ENCODE measurements at regions not wholly inside any gene's neighbourhood (a gene's known extent, or its start where the extent isn't known, plus 50 kb on each side); places are given as distances from the start of the nearest gene placed in this dataset.
A peak's percentile ranks its signal among the peaks of the same experiment; 100 is the strongest.

DNA sequence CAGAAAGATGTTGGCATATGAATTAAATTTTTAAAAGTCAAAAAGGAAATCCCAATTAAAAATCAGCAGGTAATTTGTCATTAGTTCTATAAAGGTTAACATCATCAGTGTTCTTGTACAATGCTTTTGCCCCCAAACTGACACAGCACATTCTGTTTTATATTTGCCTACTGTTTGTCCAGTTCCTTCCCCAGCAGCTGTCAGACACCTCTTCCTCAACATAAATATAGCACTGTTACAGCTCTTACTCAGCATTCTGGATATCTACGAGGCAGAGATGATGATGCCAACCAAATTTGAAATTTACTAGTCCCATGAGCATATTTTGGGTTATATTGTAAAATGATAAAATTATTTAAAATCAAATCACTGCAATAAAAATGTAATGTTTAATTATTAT lies 124.6 kb downstream of the SINHCAF start:
- Histone ChIP-seq H3K4me3 (no peak overlapping the region), H3K9me3 (no peaks in the 10 kb centered on the region), H3K4me1 (no peaks in the 10 kb centered on the region), H3K27ac (no peak overlapping the region), H3K27me3 (peaks cover 0 to 9% of the 10 kb centered on the region in 2 donors), H3K36me3 (no peaks in the 10 kb centered on the region)
- DNase-seq (no peak), ATAC-seq (no peak)
- TF ChIP-seq, protein P1, sequence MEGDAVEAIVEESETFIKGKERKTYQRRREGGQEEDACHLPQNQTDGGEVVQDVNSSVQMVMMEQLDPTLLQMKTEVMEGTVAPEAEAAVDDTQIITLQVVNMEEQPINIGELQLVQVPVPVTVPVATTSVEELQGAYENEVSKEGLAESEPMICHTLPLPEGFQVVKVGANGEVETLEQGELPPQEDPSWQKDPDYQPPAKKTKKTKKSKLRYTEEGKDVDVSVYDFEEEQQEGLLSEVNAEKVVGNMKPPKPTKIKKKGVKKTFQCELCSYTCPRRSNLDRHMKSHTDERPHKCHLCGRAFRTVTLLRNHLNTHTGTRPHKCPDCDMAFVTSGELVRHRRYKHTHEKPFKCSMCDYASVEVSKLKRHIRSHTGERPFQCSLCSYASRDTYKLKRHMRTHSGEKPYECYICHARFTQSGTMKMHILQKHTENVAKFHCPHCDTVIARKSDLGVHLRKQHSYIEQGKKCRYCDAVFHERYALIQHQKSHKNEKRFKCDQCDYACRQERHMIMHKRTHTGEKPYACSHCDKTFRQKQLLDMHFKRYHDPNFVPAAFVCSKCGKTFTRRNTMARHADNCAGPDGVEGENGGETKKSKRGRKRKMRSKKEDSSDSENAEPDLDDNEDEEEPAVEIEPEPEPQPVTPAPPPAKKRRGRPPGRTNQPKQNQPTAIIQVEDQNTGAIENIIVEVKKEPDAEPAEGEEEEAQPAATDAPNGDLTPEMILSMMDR (IDR thresholded peaks at IDR 0.05) = no peak
- intact Hi-C loops (cut with DNase I) = no loop called here

DNA sequence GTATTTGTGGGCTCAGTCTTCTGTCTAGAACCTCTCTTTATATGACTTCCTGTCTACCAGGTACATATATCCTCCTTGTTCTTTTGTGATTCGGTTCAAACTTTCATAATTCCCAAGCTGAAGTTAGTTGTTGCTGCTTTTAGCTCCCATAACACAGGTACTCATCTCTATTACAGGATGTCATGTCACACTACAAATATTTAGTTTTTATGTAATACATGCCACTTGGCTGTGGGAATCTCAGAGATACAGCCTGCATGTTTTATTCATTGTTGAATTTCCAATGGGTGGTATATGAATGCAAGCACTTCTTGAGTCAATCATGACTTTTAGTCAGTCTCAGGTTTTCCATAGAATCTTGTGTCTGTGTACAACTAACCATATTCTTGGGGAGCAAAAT lies 122.7 kb downstream of the SINHCAF start:
- no peak overlapping the region for H3K4me3 ChIP-seq
- H3K9me3 ChIP-seq = no peaks in the 10 kb centered on the region
- intact Hi-C loops (cut with DNase I) = no loop called here
- no peaks in the 10 kb centered on the region for H3K36me3 ChIP-seq
- TF ChIP-seq, protein P1 (IDR thresholded peaks at IDR 0.05) = no peak
- no peak for ATAC-seq
- H3K27me3 ChIP-seq = peaks cover 0 to 9% of the 10 kb centered on the region in 2 donors
- H3K4me1 ChIP-seq = no peaks in the 10 kb centered on the region
- no peak for DNase-seq
- no peak overlapping the region for H3K27ac ChIP-seq

DNA sequence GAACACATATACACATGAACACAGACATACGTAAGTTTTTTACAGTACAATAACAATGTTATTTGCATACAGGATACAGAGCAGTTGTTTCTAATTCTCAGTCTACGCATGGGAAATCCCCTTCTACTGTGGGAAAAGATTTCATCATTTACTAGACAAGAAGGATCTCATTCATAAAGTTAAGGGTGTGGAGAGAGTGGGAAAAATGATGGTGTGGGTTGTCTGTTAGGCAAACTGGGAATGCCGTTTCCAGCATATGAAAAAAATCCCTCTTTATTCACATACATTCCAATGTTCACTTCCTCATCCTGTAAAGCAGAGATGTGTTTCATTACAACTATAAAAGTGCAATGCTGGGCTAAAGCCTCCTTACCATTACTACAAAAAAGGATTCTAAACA lies 120.9 kb downstream of the SINHCAF start:
- Histone ChIP-seq H3K4me1 (no peaks in the 10 kb centered on the region), H3K27ac (no peak overlapping the region), H3K27me3 (peaks cover 0 to 9% of the 10 kb centered on the region in 2 donors), H3K9me3 (no peaks in the 10 kb centered on the region), H3K36me3 (no peaks in the 10 kb centered on the region), H3K4me3 (no peak overlapping the region)
- no peak for DNase-seq
- ATAC-seq = peak; percentile 18
- TF ChIP-seq, protein P1 (IDR thresholded peaks at IDR 0.05) = no peak
- intact Hi-C loops (cut with DNase I) = no loop called here

DNA sequence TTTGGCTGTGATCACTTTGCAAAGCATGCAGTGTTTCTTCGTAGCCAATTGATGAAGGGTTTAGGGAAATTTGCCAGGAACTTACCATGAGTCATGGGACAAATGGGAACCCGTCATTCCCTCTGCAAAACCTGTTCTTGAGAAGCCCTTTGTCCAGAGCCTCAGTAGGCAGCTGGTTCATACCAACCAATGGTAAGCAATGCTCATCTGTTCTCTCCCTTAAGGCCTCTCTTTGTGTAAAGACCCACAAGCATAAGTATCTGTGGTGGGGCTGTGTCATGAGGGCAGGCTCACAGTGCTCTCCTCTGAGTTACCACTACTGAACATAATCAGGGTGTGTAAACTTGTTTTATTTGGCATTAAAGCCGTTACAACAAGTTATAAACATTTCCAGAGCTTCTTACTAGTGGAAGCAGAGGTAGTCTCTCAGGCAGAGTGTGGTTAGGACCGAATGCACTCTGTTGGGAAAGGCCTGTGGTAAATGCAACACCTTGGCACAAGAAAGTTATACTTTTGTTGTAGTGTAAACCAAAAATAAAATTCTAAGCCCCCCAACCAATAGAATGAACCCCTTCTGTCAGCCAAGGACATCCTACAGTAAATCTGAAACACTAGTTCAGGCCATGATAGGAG lies 119.8 kb downstream of the SINHCAF start:
- no peaks in the 10 kb centered on the region for H3K9me3 ChIP-seq
- intact Hi-C loops (cut with DNase I) = no loop called here
- peaks cover 0 to 9% of the 10 kb centered on the region in 2 donors for H3K27me3 ChIP-seq
- H3K4me3 ChIP-seq = no peak overlapping the region
- DNase-seq = no peak
- no peaks in the 10 kb centered on the region for H3K36me3 ChIP-seq
- TF ChIP-seq, protein P1 (IDR thresholded peaks at IDR 0.05) = no peak
- H3K27ac ChIP-seq = no peak overlapping the region
- ATAC-seq = peak; percentile 49
- no peaks in the 10 kb centered on the region for H3K4me1 ChIP-seq

DNA sequence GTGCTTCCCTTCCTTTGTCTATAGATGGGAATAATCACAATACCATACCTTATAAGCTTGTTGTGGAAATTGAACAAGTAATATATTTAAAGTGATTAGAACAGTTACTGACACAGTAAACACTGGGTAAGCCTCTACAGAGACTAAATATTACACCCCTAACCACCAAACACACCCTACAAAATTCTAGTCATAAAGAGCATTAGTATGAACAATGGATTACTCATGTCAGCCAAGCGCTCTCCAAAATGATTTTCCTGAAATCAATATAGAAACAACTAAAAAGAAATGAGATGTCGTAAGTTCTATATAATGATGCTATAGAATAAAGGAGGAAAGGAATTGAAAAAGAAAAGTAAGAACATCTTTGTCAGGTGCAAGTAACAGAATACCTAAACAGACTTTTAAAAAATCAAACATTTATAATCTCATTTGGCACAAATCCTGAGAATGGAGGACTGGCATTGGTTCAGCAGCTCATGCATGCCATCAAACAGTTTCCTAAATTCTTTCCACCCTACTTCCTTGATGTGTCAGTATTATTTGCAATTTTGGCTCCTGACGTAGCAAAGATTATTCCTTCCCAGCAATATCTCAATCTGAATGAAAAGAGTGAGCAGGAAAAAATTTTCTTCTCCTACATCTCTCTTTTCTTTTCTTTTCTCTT lies 118.0 kb downstream of the SINHCAF start:
- H3K36me3 ChIP-seq = no peaks in the 10 kb centered on the region
- ATAC-seq = no peak
- intact Hi-C loops (cut with DNase I) = no loop called here
- H3K4me3 ChIP-seq = no peak overlapping the region
- H3K27ac ChIP-seq = no peak overlapping the region
- DNase-seq = no peak
- no peaks in the 10 kb centered on the region for H3K27me3 ChIP-seq
- no peaks in the 10 kb centered on the region for H3K9me3 ChIP-seq
- H3K4me1 ChIP-seq = no peaks in the 10 kb centered on the region
- TF ChIP-seq, protein P1 (IDR thresholded peaks at IDR 0.05) = no peak
